Lung (tissue), 11 donors: ENCODE measurements at regions not wholly inside any gene's neighbourhood (a gene's known extent, or its start where the extent isn't known, plus 50 kb on each side); places are given as distances from the start of the nearest gene placed in this dataset.

Experiments
- ATAC-seq: fragments of 200-7000 bp; cut with Tn5 transposase; one replicate; pipeline ENCODE4 v1.9.1; 2020; ENCODE audit warnings: moderate number of reproducible peaks; ENCODE audit not compliant: insufficient read depth, low FRiP score
- DNase-seq, 3 donors: peaks; one replicate each; pipeline ENCODE4 v3.0.0-alpha.2; 2013 to 2017
- H3K27ac ChIP-seq, 2 donors: one replicate each; pipeline ENCODE4 v1.5.1; 2013; ENCODE audit warnings: mild to moderate bottlenecking in 2 of 2, moderate library complexity in 2 of 2, control low read depth in 1 of 2, inconsistent platforms in 1 of 2, low read depth in 1 of 2, low read length in 1 of 2
- H3K27me3 ChIP-seq, 3 donors: one replicate each; pipeline ENCODE4 v1.5.1; 2013; ENCODE audit warnings: low read length in 2 of 3; ENCODE audit not compliant: control insufficient read depth in 3 of 3, insufficient read depth in 3 of 3
- H3K36me3 ChIP-seq, 4 donors: one replicate each; pipeline ENCODE4 v1.5.1; 2013; ENCODE audit warnings: low read length in 4 of 4, mild to moderate bottlenecking in 1 of 4, moderate library complexity in 1 of 4; ENCODE audit not compliant: control insufficient read depth in 4 of 4, insufficient read depth in 4 of 4
- H3K4me1 ChIP-seq, 5 donors: one replicate each; pipeline ENCODE4 v1.5.1; 2013; ENCODE audit warnings: low read length in 5 of 5, mild to moderate bottlenecking in 2 of 5, moderate library complexity in 1 of 5; ENCODE audit not compliant: control insufficient read depth in 5 of 5, insufficient read depth in 5 of 5
- H3K4me3 ChIP-seq: one replicate; pipeline ENCODE4 v1.5.1; 2013; ENCODE audit warnings: mild to moderate bottlenecking, control low read depth, moderate library complexity
- H3K9ac ChIP-seq, 2 donors: one replicate each; pipeline ENCODE4 v1.5.1; 2013; ENCODE audit warnings: low read length in 2 of 2, control low read depth in 1 of 2; ENCODE audit not compliant: insufficient read depth in 1 of 2
- H3K9me3 ChIP-seq, 4 donors: one replicate each; pipeline ENCODE4 v1.5.1; 2013; ENCODE audit warnings: low read length in 3 of 4, mild to moderate bottlenecking in 1 of 4, moderate library complexity in 1 of 4; ENCODE audit not compliant: control insufficient read depth in 4 of 4, insufficient read depth in 3 of 4
- WGBS, 2 donors: extraction: QIAGEN DNeasy Blood & Tissue Kit; methylation state at CpG; one replicate each; pipeline ENCODE4 v1.1.7; 2013; 5-methylcytosine and 5-hydroxymethylcytosine counted together
- TF ChIP-seq, protein P1 (sequence below): IDR thresholded peaks from 2 replicates; pipeline ENCODE4 v1.5.1; 2012; ENCODE audit warnings: mild to moderate bottlenecking; ENCODE audit errors: control extremely low read depth, extremely low read depth
- donor health status: control.
- donor health status: control.
- donor health status: Bipolar disorder and iron deficiency.
- donor health status: healthy.
- donor health status: DM: yes; HTN: yes; CAD: no.

DNA sequence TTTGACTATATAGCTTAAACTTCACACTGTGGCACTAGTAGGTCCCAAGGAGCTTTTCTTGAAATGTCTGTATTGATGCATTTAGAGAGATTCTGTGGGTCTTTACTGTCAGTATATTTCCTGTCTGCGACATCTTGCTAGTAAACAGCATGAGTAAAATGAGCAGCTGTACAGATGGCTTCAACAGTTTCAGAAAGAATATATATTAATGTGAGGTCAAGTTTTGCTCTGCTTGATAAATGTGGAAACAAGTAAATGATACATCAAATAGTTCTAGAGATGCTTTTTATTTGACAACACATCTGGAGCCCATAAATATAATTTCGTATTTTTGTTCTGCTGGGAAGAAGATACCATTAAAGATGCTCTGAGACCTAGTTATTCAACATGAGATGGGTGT, 310.9 kb upstream of the COL3A1 start:
- TF ChIP-seq, protein P1, sequence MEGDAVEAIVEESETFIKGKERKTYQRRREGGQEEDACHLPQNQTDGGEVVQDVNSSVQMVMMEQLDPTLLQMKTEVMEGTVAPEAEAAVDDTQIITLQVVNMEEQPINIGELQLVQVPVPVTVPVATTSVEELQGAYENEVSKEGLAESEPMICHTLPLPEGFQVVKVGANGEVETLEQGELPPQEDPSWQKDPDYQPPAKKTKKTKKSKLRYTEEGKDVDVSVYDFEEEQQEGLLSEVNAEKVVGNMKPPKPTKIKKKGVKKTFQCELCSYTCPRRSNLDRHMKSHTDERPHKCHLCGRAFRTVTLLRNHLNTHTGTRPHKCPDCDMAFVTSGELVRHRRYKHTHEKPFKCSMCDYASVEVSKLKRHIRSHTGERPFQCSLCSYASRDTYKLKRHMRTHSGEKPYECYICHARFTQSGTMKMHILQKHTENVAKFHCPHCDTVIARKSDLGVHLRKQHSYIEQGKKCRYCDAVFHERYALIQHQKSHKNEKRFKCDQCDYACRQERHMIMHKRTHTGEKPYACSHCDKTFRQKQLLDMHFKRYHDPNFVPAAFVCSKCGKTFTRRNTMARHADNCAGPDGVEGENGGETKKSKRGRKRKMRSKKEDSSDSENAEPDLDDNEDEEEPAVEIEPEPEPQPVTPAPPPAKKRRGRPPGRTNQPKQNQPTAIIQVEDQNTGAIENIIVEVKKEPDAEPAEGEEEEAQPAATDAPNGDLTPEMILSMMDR, result no peak
- Histone ChIP-seq H3K4me3 (no peak overlapping the region), H3K27me3 (no peaks in the 10 kb centered on the region), H3K9me3 (no peaks in the 10 kb centered on the region), H3K4me1 (peaks cover 0 to 11% (median 0%) of the 10 kb centered on the region in 5 donors), H3K9ac (no peak overlapping the region), H3K27ac (no peak overlapping the region), H3K36me3 (no peaks in the 10 kb centered on the region)
- ATAC-seq (no peak), DNase-seq (no peak)
- 81 to 82% methylated on average over 2 of the region's 2 CpGs for WGBS, 2 donors

DNA sequence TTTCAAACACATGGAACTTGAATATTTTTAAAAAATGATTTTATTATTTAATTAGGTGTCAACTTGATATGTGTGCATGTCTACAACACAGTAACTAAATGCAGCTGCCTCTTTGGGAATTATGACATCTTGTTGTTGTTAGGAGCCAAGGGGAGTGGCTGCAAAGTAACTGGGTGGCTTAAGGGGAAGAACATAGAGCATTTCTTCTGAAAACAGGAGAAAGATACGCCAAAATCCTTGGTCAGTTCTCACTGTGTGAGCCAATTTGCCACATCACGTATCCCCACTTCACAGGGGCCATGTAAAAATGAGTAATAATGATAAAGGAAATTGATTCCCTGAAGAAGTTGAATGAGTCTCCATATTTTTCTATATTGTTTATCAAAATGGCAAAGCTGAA, 309.8 kb upstream of the COL3A1 start:
- H3K27ac ChIP-seq, result no peak overlapping the region

DNA sequence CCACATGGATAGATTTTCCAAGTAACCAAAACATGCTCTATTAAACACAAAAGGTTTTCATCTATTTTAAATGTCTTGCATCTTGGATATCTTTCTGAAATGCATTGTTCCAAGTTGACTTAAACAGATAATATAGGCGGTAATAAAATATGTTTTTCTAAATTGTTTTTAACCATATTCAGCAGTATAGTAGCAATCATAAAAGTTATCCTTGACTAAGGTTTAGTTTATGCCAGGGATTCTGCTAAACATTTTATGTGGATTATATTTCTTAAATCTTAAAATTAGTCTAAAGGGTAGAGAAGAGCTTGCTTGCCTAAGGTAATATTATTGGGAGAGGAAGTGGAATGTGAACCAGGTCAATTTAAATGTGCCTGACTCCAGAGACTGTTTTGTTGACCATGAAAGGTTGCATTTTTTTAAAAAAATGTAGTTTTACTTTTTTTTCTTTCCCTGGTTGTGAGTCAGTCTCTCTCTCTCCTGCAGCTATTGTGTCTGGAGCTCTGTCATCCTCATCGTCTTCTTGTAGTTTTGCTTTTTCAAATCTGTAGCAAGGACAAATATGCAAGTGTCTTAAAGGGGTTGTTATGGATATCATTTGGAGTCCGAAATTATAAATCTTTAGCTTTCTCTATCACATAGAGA, 309.1 kb upstream of the COL3A1 start:
- 80 to 88% methylated on average over 3 of the region's 3 CpGs for WGBS, 2 donors
- no peaks in the 10 kb centered on the region for H3K36me3 ChIP-seq
- H3K4me1 ChIP-seq, result peaks cover 0 to 11% (median 0%) of the 10 kb centered on the region in 5 donors

More for the DNA sequence above, 309.8 kb upstream of the COL3A1 start:
- H3K4me3 ChIP-seq, result no peak overlapping the region
- H3K4me1 ChIP-seq, result peaks cover 0 to 11% (median 0%) of the 10 kb centered on the region in 5 donors
- TF ChIP-seq, protein P1, result no peak
- H3K9me3 ChIP-seq, result no peaks in the 10 kb centered on the region
- peak in 2 of 3 donors; percentile 45 to 62 for DNase-seq
- no peak for ATAC-seq
- 71 to 83% methylated on average over 2 of the region's 2 CpGs for WGBS, 2 donors
- H3K36me3 ChIP-seq, result no peaks in the 10 kb centered on the region
- H3K27me3 ChIP-seq, result no peaks in the 10 kb centered on the region
- no peak overlapping the region for H3K9ac ChIP-seq

More for the DNA sequence above, 309.1 kb upstream of the COL3A1 start:
- Histone ChIP-seq H3K9me3 (no peaks in the 10 kb centered on the region), H3K4me3 (no peak overlapping the region), H3K9ac (no peak overlapping the region), H3K27me3 (no peaks in the 10 kb centered on the region), H3K27ac (no peak overlapping the region)
- TF ChIP-seq, protein P1, result no peak
- no peak for ATAC-seq
- DNase-seq, result no peak
